CD14-positive monocyte (primary cell): ENCODE measurements at regions not wholly inside any gene's neighbourhood (a gene's known extent, or its start where the extent isn't known, plus 50 kb on each side); places are given as distances from the start of the nearest gene placed in this dataset.

Experiments used
- DNase-seq, 3 donors: peaks; one replicate each; pipeline ENCODE4 v3.0.0-alpha.2; 2011 to 2022
- H2AFZ ChIP-seq: 2 replicates; pipeline ENCODE4 v1.6.0; 2012; ENCODE audit warnings: mild to moderate bottlenecking, low read depth, low read length, inconsistent platforms; ENCODE audit not compliant: insufficient read depth, poor library complexity, severe bottlenecking
- H3K27ac ChIP-seq, 2 donors: 1 replicate in 1 of 2; 2 replicates in 1 of 2; pipeline ENCODE4 v1.5.1; 2012 to 2013; ENCODE audit warnings: low read length in 2 of 2, control low read depth in 1 of 2, inconsistent platforms in 1 of 2, low read depth in 1 of 2, mild to moderate bottlenecking in 1 of 2
- H3K27me3 ChIP-seq, 2 donors: one replicate each; pipeline versions ENCODE4 v1.6.0 to v1.6.1; 2011 to 2013; ENCODE audit warnings: low read length in 2 of 2; ENCODE audit not compliant: control insufficient read depth in 2 of 2, insufficient read depth in 2 of 2
- H3K36me3 ChIP-seq, 2 donors: replicated peaks in 1 of 2; 1 replicate in 1 of 2; 2 replicates in 1 of 2; pipeline versions ENCODE4 v1.5.1 to v1.6.1; 2012 to 2013; ENCODE audit warnings: low read length in 2 of 2, control low read depth in 1 of 2, inconsistent platforms in 1 of 2, mild to moderate bottlenecking in 1 of 2; ENCODE audit not compliant: insufficient read depth in 2 of 2, control insufficient read depth in 1 of 2
- H3K4me1 ChIP-seq, 2 donors: 1 replicate in 1 of 2; 2 replicates in 1 of 2; pipeline versions ENCODE4 v1.5.1 to v1.6.1; 2012 to 2013; ENCODE audit warnings: low read length in 2 of 2, control low read depth in 1 of 2, inconsistent platforms in 1 of 2, mild to moderate bottlenecking in 1 of 2, moderate library complexity in 1 of 2; ENCODE audit not compliant: insufficient read depth in 2 of 2, control insufficient read depth in 1 of 2
- H3K4me2 ChIP-seq: replicated peaks from 2 replicates; pipeline ENCODE3; 2012; ENCODE audit warnings: low read length, moderate library complexity, mild to moderate bottlenecking; ENCODE audit not compliant: poor library complexity, severe bottlenecking; ENCODE audit errors: extremely low read depth
- H3K4me3 ChIP-seq, 3 experiments: fragments of 200-600 bp in 1 of 3; sonication (generic) in 1 of 3; replicated peaks in 1 of 3; 1 replicate in 2 of 3; 2 replicates in 1 of 3; pipeline ENCODE4 v1.5.1; 2011 to 2013; ENCODE audit warnings: low read length in 3 of 3, mild to moderate bottlenecking in 3 of 3, control low read depth in 2 of 3, low read depth in 2 of 3, inconsistent platforms in 1 of 3, moderate library complexity in 1 of 3
- H3K79me2 ChIP-seq: 2 replicates; pipeline ENCODE4 v1.6.0; 2012; ENCODE audit warnings: mild to moderate bottlenecking, control low read depth, inconsistent platforms, low read length, moderate library complexity; ENCODE audit not compliant: insufficient read depth
- H3K9ac ChIP-seq: 2 replicates; pipeline ENCODE4 v1.6.0; 2017; ENCODE audit warnings: low read length, mild to moderate bottlenecking; ENCODE audit not compliant: insufficient read depth, poor library complexity, severe bottlenecking
- H3K9me3 ChIP-seq, 2 donors: replicated peaks in 1 of 2; 1 replicate in 1 of 2; 2 replicates in 1 of 2; pipeline versions ENCODE4 v1.5.1 to v1.6.1; 2012 to 2013; ENCODE audit warnings: low read length in 2 of 2, control low read depth in 1 of 2; ENCODE audit not compliant: control insufficient read depth in 1 of 2, insufficient read depth in 1 of 2
- H4K20me1 ChIP-seq: 2 replicates; pipeline ENCODE4 v1.6.0; 2012; ENCODE audit warnings: mild to moderate bottlenecking, low read length, control low read depth, moderate library complexity; ENCODE audit not compliant: insufficient read depth
- H3K27ac Mint-ChIP-seq, 7 donors: one replicate each; pipeline ENCODE4 v1.8.0; 2020; ENCODE audit warnings: mild to moderate bottlenecking in 7 of 7, mixed read lengths in 7 of 7, moderate library complexity in 6 of 7, inconsistent platforms in 2 of 7
- H3K27me3 Mint-ChIP-seq, 3 donors: one replicate each; pipeline ENCODE4 v1.8.0; 2021 to 2022; ENCODE audit warnings: low read depth in 3 of 3, mild to moderate bottlenecking in 3 of 3, mixed read lengths in 3 of 3, moderate library complexity in 3 of 3, inconsistent platforms in 1 of 3
- H3K36me3 Mint-ChIP-seq, 2 donors: one replicate each; pipeline ENCODE4 v1.8.0; 2020; ENCODE audit warnings: mixed read lengths in 2 of 2, inconsistent platforms in 1 of 2, mild to moderate bottlenecking in 1 of 2
- H3K4me1 Mint-ChIP-seq: one replicate; pipeline ENCODE4 v1.8.0; 2020; ENCODE audit warnings: mild to moderate bottlenecking, mixed read lengths
- H3K4me3 Mint-ChIP-seq, 2 donors: one replicate each; pipeline ENCODE4 v1.8.0; 2020; ENCODE audit warnings: mild to moderate bottlenecking in 2 of 2, mixed read lengths in 2 of 2, moderate library complexity in 1 of 2
- H3K9me3 Mint-ChIP-seq, 7 donors: one replicate each; pipeline ENCODE4 v1.8.0; 2020 to 2022; ENCODE audit warnings: mixed read lengths in 7 of 7, mild to moderate bottlenecking in 6 of 7, moderate library complexity in 6 of 7, inconsistent platforms in 2 of 7
- CTCF ChIP-seq: fragments of 200-600 bp; IDR thresholded peaks from one replicate; pipeline ENCODE4 v1.8.0; 2022; ENCODE audit warnings: antibody characterized with exemption, mild to moderate bottlenecking
- WGBS: methylation state at CpG from one replicate; pipeline ENCODE4 v1.1.5; 2013; ENCODE audit warnings: missing lambda C conversion rate; ENCODE audit not compliant: insufficient coverage; 5-methylcytosine and 5-hydroxymethylcytosine counted together
- intact Hi-C, 2 donors: fragments of 100-400 bp; cut with micrococcal nuclease; formaldehyde crosslinking; loops; one replicate each; pipeline versions ENCODE4 v1.15.0 to v1.15.1; 2023

GRCh38 chr14:24693983-24694382 lies 60.0 kb upstream of the GZMB start:
- H3K4me3 ChIP-seq: no peak overlapping the region
- Mint-ChIP-seq H3K27ac (no peak overlapping the region), H3K36me3 (no peaks in the 10 kb centered on the region)

GRCh38 chr14:24693353-24693737 lies 59.4 kb upstream of the GZMB start:
- no peaks in the 10 kb centered on the region for H3K9me3 Mint-ChIP-seq
- no peaks in the 10 kb centered on the region for H3K79me2 ChIP-seq
- no peaks in the 10 kb centered on the region for H3K27me3 ChIP-seq
- H3K27me3 Mint-ChIP-seq: peaks cover 0 to 2% (median 0%) of the 10 kb centered on the region in 3 donors
- H3K4me1 ChIP-seq: peaks cover 21 to 26% of the 10 kb centered on the region in 2 donors
- H3K4me2 ChIP-seq: no peak overlapping the region
- H3K36me3 Mint-ChIP-seq: no peaks in the 10 kb centered on the region
- no peak for DNase-seq
- intact Hi-C loops: no loop called here
- no CpG with 5 or more reads among the region's 3 CpGs for WGBS
- TF ChIP-seq CTCF: no peak
- no peak overlapping the region for H3K27ac ChIP-seq
- H3K4me1 Mint-ChIP-seq: peaks cover 10% of the 10 kb centered on the region
- no peaks in the 10 kb centered on the region for H4K20me1 ChIP-seq
- H3K4me3 Mint-ChIP-seq: no peak overlapping the region
- no peak overlapping the region for H2AFZ ChIP-seq
- H3K36me3 ChIP-seq: no peaks in the 10 kb centered on the region
- no peak overlapping the region for H3K9ac ChIP-seq
- peak overlapping the region in 2 of 7 donors; percentile 15 to 58 for H3K27ac Mint-ChIP-seq
- H3K4me3 ChIP-seq: no peak overlapping the region
- no peaks in the 10 kb centered on the region for H3K9me3 ChIP-seq

More at GRCh38 chr14:24693983-24694382, 60.0 kb upstream of the GZMB start:
- peak overlapping the region; percentile 14 for H2AFZ ChIP-seq
- H3K27me3 ChIP-seq: no peaks in the 10 kb centered on the region
- Mint-ChIP-seq H3K4me1 (peaks cover 10% of the 10 kb centered on the region), H3K9me3 (no peaks in the 10 kb centered on the region), H3K27me3 (peaks cover 0 to 2% (median 0%) of the 10 kb centered on the region in 3 donors), H3K4me3 (no peak overlapping the region)
- DNase-seq: no peak
- 100% methylated on average over 1 of the region's 2 CpGs for WGBS
- H3K9me3 ChIP-seq: no peaks in the 10 kb centered on the region
- no peaks in the 10 kb centered on the region for H3K36me3 ChIP-seq
- intact Hi-C loops: no loop called here
- H3K4me1 ChIP-seq: peaks cover 26 to 29% of the 10 kb centered on the region in 2 donors
- H3K4me2 ChIP-seq: no peak overlapping the region
- H3K79me2 ChIP-seq: no peaks in the 10 kb centered on the region
- H3K9ac ChIP-seq: no peak overlapping the region
- no peak overlapping the region for H3K27ac ChIP-seq
- TF ChIP-seq CTCF: no peak
- no peaks in the 10 kb centered on the region for H4K20me1 ChIP-seq
